ENCODE measurements at regions not wholly inside any gene's neighbourhood (a gene's known extent, or its start where the extent isn't known, plus 50 kb on each side); places are given as distances from the start of the nearest gene placed in this dataset.

GRCh38 chr3:118497274-118497673 is 537.4 kb downstream of the IGSF11 start:
- H3K79me2 ChIP-seq (ENCODE audit: control insufficient read depth in 1 of 2, insufficient read depth in 2 of 2, low read length in 2 of 2) = no peaks in the 10 kb centered on the region
- H3K4me1 ChIP-seq (replicated peaks in 1 of 4; ENCODE audit: control insufficient read depth in 3 of 4, insufficient read depth in 4 of 4, low read length in 3 of 4) = peaks cover 0 to 9% (median 5%) of the 10 kb centered on the region in 4 experiments; a peak in 4 of 7 replicates
- CTCF ChIA-PET (ENCODE audit: partially characterized antibody) = no interaction called here
- DNase-seq (ENCODE audit: low read depth in 1 of 2, low spot score in 2 of 2) = no peak
- 92% methylated on average over 3 of the region's 3 CpGs; no CpG with 5 or more reads in 1 of the 2 experiments for WGBS, 2 experiments (ENCODE audit: extremely low coverage in 1 of 2, insufficient coverage in 1 of 2, insufficient read length in 1 of 2, insufficient replicate concordance in 2 of 2, low coverage in 1 of 2, low lambda C conversion rate in 2 of 2, missing lambda C conversion rate in 1 of 2)
- no peaks in the 10 kb centered on the region for H4K20me1 ChIP-seq (replicated peaks in 1 of 2; ENCODE audit: control insufficient read depth in 1 of 2, insufficient read depth in 2 of 2, low read length in 2 of 2)
- H2AFZ ChIP-seq (ENCODE audit: low read length) = peak overlapping the region; percentile 64
- no peak overlapping the region for H3K23ac ChIP-seq (ENCODE audit: insufficient read length)
- no peaks in the 10 kb centered on the region for H3K27me3 ChIP-seq (replicated peaks in 1 of 4; ENCODE audit: control insufficient read depth in 3 of 4, extremely low read depth in 1 of 4, insufficient read depth in 3 of 4, low read length in 3 of 4)
- no peak overlapping the region for H4K5ac ChIP-seq (ENCODE audit: insufficient read length, low read depth, low read length)
- no peaks in the 10 kb centered on the region for H3K79me1 ChIP-seq (ENCODE audit: low read depth, low read length)
- H3K4me3 ChIP-seq (ENCODE audit: extremely low read depth in 1 of 4, insufficient read depth in 2 of 4, low read depth in 3 of 4, low read length in 4 of 4) = no peak overlapping the region
- H4K8ac ChIP-seq (ENCODE audit: extremely low read depth, insufficient read depth, low read length) = no peak overlapping the region
- no peak overlapping the region for H4K91ac ChIP-seq (replicated peaks; ENCODE audit: insufficient read length, low read length)
- H2BK120ac ChIP-seq (replicated peaks; ENCODE audit: low read depth, low read length) = no peak overlapping the region
- no peak overlapping the region for H3K14ac ChIP-seq (ENCODE audit: insufficient read length)
- H2BK20ac ChIP-seq (ENCODE audit: low read length) = peak overlapping the region; percentile 23; the same call in 1 of the 2 replicates
- no peak overlapping the region for H2BK5ac ChIP-seq (ENCODE audit: low read depth, low read length)
- no peak for TF ChIP-seq EP300 (IDR thresholded peaks at IDR 0.05; ENCODE audit: borderline replicate concordance in 1 of 2, low read depth in 2 of 2, low read length in 2 of 2)
- TF ChIP-seq ZNF274 (IDR thresholded peaks at IDR 0.05; ENCODE audit: borderline replicate concordance, extremely low read depth, low read length) = no peak
- TF ChIP-seq HDAC2 (IDR thresholded peaks at IDR 0.05; ENCODE audit: borderline replicate concordance in 1 of 2, low read depth in 2 of 2, low read length in 2 of 2) = no peak
- TF ChIP-seq RBBP5 (IDR thresholded peaks at IDR 0.05; ENCODE audit: borderline replicate concordance, low read depth, low read length) = no peak
- no peak for TF ChIP-seq CTCF (IDR thresholded peaks at IDR 0.05; ENCODE audit: control extremely low read depth in 1 of 3, insufficient read depth in 1 of 3, low read depth in 1 of 3, low read length in 3 of 3)
- no peak for TF ChIP-seq E2F6 (IDR thresholded peaks at IDR 0.05)
- no peak for TF ChIP-seq RFX5 (IDR thresholded peaks at IDR 0.05; ENCODE audit: borderline replicate concordance, low read depth, low read length)
- FAIRE-seq = no peak
- H3K56ac ChIP-seq (replicated peaks; ENCODE audit: insufficient read length, low read depth, low read length) = no peak overlapping the region
- H3K4me2 ChIP-seq (ENCODE audit: insufficient read depth in 1 of 2, low read depth in 2 of 2, low read length in 2 of 2) = no peak overlapping the region
- no peaks in the 10 kb centered on the region for H3K36me3 ChIP-seq (ENCODE audit: control insufficient read depth in 2 of 4, insufficient read depth in 4 of 4, low read length in 3 of 4)
- H3K9ac ChIP-seq (replicated peaks in 1 of 4; ENCODE audit: extremely low read depth in 1 of 4, low read depth in 3 of 4, low read length in 3 of 4) = no peak overlapping the region
- H2BK15ac ChIP-seq (ENCODE audit: low read length) = no peak overlapping the region
- no peak overlapping the region for H3K18ac ChIP-seq (ENCODE audit: extremely low read depth, low read length)
- no peak overlapping the region for H3K4ac ChIP-seq (replicated peaks; ENCODE audit: insufficient read length, low read depth, low read length)
- H2BK12ac ChIP-seq (ENCODE audit: low read depth, low read length) = no peak overlapping the region
- no peak overlapping the region for H3K27ac ChIP-seq (ENCODE audit: low read depth, low read length)
- no peaks in the 10 kb centered on the region; the same call in 1 of the 2 replicates for H3K23me2 ChIP-seq (ENCODE audit: low read depth, low read length)
- POLR2A ChIA-PET (ENCODE audit: partially characterized antibody) = no interaction called here
- no peak overlapping the region for H2AK5ac ChIP-seq (ENCODE audit: low read depth, low read length)
- H3K9me3 ChIP-seq (ENCODE audit: insufficient read depth in 2 of 2, low read depth in 1 of 2, low read length in 1 of 2) = no peaks in the 10 kb centered on the region
